ENCODE measurements at regions not wholly inside any gene's neighbourhood (a gene's known extent, or its start where the extent isn't known, plus 50 kb on each side); places are given as distances from the start of the nearest gene placed in this dataset.
A peak's percentile ranks its signal among the peaks of the same experiment; 100 is the strongest.
"Not testable (repeated sequence)": the region's sequence is repeated elsewhere in the genome, so short reads cannot be mapped to it uniquely, and the experiment has no call there.

DNA sequence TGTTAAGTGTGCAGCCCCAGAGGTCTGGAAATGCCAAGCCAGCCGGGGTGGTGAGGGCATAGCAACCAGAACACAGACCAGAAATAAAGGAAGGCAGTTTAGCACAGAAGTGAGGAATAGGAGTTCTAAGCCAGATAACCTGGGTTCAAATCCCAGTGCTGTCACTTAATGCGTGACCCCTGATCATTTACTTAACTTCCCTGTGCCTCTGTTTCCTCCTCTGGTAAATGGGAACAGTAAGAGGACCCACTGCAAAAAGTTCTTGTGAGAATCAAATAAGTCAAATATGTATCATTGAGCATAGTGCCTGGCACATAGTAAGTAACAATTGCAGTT lies 125.2 kb upstream of the ARHGEF3 start:
- DNase-seq (ENCODE audit: low read depth): peak; percentile 73

GRCh38 chr3:56926243-56926946 lies 124.6 kb upstream of the ARHGEF3 start:
- DNase-seq (ENCODE audit: low read depth): no peak

DNA sequence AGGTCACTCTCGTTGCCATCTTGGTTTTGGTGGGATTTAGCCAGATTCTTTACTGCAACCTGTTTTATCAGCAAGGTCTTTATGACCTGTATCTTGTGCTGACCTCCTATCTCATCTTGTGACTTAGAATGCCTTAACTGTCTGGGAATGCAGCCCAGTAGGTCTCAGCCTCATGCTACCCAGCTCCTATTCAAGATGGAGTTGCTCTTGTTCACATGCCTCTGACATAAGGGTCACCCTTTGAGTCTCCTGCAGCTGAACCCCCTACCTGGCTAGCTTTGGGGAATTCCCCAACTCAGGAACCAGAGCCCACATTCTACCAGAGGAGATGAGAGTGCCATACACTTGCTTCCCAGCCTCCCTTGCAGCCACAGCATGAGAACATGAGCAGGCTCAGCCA lies 123.0 kb upstream of the ARHGEF3 start:
- DNase-seq (ENCODE audit: low read depth): not testable (repeated sequence)

DNA sequence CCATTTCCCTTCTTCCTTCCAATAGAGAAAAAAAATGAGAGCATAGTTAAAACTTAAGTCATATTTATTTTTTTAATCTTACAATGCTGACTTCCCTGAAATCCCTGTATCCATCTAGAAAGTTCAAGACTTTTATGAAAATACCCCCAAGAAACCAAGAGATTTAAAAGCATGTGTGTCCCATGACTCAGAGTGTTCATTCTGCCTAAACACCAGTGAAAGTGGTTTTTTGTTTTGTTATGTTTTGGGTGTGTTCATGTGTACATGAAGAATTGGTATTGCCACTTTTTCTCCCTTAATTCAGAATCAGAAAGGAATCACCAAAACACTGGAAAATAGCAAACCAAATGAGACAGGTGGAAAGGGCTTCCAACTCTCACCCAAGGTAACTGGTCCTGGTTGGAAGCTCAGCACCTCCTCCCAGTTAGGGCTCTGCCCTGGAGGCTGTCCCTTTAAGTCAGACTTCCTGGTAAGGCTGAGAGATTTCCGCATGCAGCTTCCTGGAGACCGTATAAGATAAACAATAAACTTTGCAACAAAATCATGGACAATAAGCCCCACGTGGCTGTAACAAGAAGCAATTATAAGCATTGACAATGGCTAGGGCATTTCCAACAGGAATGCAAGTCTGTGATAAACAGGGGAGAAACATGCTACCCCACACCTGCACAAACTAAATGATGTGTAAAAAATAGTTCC lies 121.9 kb upstream of the ARHGEF3 start:
- DNase-seq (ENCODE audit: low read depth): no peak

GRCh38 chr3:56921573-56922453 lies 120.1 kb upstream of the ARHGEF3 start:
- DNase-seq (ENCODE audit: low read depth): no peak

DNA sequence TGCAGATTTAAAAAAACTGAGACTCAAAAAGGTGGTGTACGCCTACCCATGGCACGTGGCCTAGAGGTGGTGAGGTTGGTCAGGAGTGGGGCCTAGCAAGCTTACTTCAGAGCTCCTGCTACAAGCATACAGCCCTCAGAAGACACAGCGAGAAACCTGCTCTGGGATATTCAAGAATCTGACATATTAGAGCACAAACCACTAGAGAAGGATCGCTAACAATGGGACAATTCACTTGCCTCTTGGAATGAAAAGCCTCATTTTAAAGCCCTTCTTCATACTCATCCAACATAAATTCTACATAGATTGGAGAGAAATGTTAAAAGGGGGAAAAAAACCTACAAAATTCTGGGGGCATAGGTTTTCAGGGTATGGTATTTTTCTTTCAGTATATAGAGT lies 118.0 kb upstream of the ARHGEF3 start:
- DNase-seq (ENCODE audit: low read depth): no peak

DNA sequence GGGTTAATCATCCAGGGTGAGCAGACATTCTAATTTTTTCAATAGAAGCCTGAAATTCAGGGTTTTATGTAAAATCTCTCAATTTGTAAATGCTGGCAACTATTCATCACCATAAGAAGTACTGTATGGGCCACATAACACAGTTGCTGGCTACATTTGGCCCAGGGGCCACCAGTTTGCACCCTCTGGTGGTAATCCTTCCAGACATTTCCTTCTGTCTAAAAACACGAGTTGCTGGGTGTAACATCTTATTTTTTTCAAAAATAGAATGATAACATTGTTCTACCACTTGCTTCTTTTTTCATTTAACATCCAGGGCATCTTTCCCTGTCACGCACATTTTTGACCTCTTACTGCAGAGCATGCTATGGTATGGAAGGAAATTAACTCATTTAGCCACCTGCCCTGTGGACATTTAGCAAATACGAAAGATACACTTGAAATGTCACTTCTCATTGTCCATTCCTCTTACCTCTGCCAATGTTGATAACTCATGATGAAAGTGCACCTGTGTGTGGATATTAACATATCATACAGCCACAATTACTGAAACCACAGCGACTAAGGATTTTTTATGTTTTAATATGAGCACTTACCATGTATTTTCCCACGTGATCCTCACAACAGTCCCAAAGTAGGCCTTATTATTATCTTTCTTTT lies 117.5 kb upstream of the ARHGEF3 start:
- no peak for DNase-seq (ENCODE audit: low read depth)

GRCh38 chr3:56918111-56918568 lies 116.4 kb upstream of the ARHGEF3 start:
- DNase-seq (ENCODE audit: low read depth): no peak

DNA sequence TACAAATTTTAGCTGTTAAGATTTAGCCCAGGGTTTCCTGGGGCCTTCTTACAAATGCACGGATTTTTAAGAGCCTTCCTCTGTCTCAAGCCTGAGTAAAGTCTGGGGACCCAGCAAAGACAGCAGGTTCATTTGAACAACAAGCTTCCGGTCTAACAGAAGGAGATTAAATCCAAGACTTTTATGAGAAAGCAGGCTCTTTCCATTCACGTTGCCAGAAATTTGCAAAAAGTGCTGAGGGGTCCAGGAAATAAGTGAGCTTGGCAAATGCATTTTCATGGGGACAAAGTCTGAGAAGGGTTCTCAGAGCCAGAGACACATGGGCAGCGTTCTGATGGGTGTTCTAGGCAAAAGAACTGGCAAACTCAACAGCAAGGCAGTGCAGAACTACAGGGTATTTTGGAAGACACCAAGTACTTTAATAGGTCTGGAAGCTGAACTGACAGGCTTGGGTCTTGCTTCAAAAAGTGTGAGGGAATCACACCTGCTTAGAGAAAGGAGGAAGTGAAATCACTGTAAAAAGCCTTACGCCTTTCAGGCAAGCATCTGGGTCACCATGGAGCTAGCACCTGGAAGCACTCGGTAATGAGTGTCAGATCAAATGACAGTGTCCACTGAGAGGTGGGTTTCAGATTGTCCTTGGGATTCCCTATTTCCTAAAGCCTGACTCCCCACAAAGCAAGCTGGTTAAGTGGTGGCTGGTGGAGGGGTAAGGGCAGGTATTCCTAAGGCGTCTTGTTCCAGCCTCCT lies 115.8 kb upstream of the ARHGEF3 start:
- no peak for DNase-seq (ENCODE audit: low read depth)

DNA sequence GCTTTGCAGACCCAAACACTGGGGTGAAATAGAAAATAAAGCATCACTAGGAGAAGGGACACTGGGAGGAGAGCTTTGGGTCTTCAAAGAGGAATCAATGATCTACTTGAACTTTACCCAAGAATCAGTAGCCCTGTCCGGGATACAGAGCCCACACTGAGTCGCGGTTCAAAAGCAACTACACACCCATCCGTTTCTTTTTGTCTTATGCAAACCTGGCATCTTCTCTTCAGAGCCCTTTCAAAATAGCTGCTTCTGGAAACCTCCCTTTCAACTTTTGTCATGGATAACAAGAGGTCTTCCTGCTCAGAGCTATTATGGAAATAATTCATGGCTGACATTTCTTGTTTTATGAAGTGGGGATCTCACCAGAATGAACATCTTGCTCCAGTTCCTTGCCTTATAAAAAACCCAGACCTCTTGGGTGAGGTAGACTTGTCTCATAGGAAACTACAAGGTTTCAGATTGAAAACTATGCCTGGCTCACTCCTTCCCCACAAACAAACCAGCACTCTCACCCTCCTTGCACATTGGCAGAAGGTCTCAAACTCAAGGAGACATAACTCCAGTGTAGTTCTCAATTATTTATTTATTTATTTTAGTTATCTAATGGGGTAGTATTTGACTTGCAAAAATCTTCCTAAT lies 115.1 kb upstream of the ARHGEF3 start:
- no peak for DNase-seq (ENCODE audit: low read depth)

DNA sequence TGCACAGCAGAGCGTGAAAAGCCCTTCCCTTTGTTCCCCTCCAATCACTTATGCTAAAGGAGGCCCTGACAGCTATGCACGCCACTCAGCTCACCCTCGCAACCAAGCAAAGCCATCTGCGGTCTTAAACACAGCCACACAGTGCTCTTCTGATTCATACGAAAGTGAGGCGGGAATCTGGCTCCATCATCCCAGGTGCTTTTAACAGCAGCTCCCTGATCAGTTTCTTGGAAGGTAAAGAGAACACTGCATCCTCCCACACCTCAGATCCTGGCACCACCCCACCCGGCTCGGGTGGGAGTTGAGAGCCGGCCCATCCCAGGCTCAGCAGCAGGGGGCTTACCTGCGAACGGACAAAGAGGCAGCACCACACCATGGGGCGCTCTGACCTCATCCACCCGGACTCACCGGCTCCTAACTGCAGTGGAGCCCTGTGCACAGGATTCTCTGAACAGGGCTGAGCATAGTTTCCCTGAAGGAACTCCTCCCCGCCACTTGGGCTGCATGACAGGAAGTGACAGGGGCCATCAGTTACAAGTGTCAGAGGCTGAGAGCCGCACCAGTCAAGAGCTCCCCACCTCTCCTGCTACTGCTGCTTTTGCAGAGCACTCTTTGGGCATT lies 114.3 kb upstream of the ARHGEF3 start:
- DNase-seq (ENCODE audit: low read depth): no peak

GRCh38 chr3:56914646-56915045 lies 112.9 kb upstream of the ARHGEF3 start:
- no peak for DNase-seq (ENCODE audit: low read depth)

DNA sequence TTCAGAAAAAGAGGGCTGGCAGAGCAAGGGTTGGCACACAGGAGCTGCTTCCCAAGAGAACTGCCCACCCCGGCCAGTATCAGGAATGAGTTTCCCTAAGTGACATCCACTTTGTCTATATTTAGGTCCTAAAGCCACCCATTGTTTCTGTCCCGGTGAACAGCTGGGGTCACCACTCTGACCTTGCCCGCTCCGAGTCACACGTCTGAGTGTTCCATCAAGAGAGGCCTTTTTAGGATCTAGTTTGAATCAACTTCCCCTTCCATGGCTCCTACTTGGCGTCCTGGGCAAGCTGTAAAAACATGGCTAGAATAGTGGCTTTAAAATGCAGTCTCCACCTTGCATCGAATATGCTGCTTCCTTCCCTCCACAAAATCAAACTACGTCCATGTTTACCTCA lies 109.6 kb upstream of the ARHGEF3 start:
- DNase-seq (ENCODE audit: low read depth): peak; percentile 81

DNA sequence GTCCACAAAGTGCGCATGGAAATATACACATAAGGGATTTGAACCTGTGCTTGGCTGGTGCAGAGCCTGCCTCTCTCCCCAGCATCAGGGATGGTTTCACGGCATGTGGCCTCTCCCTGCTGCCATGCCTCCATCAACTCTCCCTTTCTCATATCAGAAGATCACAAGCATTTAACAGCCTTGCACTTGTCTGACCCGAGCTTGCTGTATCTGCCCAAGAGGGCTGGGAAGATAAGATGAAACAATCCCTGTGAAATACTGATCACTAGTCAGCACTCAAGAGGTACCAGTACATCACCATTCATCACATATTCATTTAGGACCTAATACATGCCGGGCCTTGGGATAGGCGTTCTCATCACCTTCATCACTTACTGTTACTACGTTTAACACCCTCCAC lies 107.6 kb upstream of the ARHGEF3 start:
- no peak for DNase-seq (ENCODE audit: low read depth)

DNA sequence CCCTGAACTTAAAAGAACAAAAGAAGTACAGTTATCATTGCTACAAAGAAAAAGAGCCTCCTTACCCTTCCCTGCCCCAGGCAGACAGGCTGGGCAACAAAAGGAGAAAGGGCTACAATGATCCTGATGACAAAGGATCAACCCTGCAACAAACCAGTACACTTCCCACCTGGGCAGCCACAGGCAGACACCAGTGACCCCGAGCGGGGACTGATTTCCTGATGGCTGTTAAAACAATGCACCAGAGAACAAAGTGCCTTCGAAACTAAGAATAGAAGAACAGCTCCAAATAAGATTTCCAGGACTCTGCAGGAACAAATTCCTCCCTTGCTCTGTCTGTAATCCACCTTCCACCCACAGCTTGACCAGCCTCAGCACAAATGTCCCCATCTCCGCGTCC lies 106.3 kb upstream of the ARHGEF3 start:
- DNase-seq (ENCODE audit: low read depth): no peak

- DNase-seq (ENCODE audit: low read depth): no peak
Measured at GRCh38 chr3:56904552-56905215, 102.9 kb upstream of the ARHGEF3 start.

GRCh38 chr3:56903231-56903782 lies 101.6 kb upstream of the ARHGEF3 start:
- DNase-seq (ENCODE audit: low read depth): no peak

DNA sequence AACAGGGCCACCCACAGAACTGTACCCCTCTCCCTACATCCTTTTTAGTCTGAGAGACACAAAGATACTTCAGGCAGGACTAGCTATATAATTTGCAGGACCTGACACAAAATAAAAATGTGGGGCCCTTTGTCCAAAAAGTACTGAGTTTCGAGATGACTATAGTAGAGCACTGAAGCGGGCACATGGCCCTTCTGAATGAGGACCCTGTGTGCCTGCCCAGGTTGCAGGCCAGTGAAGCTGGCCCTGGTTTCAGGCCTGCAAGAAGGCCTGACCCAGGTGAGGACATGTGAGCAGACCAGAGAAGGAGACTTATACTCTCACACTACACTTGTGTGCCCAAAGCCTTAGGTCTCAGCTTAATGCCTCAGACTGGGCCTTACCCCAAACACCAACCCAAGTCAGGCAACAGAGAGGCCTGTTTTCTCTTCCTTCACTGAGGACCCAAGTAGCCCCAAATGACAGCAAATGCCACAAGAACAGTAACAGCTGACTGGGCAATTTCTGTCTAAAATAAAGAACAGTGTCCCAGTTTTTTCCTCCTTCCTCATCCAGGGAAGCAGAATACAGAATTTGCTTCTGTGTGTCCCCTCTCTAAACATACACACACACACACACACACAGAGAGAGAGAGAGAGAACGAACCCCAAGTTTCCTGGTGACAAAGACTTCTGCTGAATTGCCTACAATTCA lies 100.9 kb upstream of the ARHGEF3 start:
- DNase-seq (ENCODE audit: low read depth): no peak

Measured in myocyte (in vitro differentiated cells).